Peyer's patch (tissue), 4 donors: ENCODE measurements at regions not wholly inside any gene's neighbourhood (a gene's known extent, or its start where the extent isn't known, plus 50 kb on each side); places are given as distances from the start of the nearest gene placed in this dataset.
A peak's percentile ranks its signal among the peaks of the same experiment; 100 is the strongest.

Experiments used
- DNase-seq, 3 donors: peaks; one replicate each; pipeline ENCODE4 v3.0.0-alpha.2; 2017 to 2019
- H3K27ac ChIP-seq, 4 donors: fragments of 200-600 bp; sonication (generic); one replicate each; pipeline ENCODE4 v1.5.1; 2016 to 2019
- H3K27me3 ChIP-seq, 2 donors: fragments of 200-600 bp; sonication (generic); one replicate each; pipeline ENCODE4 v1.5.1; 2019
- H3K36me3 ChIP-seq, 3 donors: fragments of 200-600 bp; sonication (generic); one replicate each; pipeline ENCODE4 v1.5.1; 2016 to 2019
- H3K4me1 ChIP-seq, 4 donors: fragments of 200-600 bp; sonication (generic); one replicate each; pipeline ENCODE4 v1.5.1; 2016 to 2019
- H3K4me3 ChIP-seq, 4 donors: fragments of 200-600 bp; sonication (generic); 1 replicate in 3 of 4; 2 replicates in 1 of 4; pipeline ENCODE4 v1.5.1; 2016 to 2019; ENCODE audit warnings: mild to moderate bottlenecking in 1 of 4
- H3K9me3 ChIP-seq, 4 donors: fragments of 200-600 bp; sonication (generic); one replicate each; pipeline ENCODE4 v1.5.1; 2016 to 2019; ENCODE audit warnings: mild to moderate bottlenecking in 1 of 4
- CTCF ChIP-seq, 6 experiments: fragments of 450-650 bp in 4 of 6; fragments of 200-600 bp in 2 of 6; sonication (generic) in 1 of 6; IDR thresholded peaks; one replicate each; pipeline ENCODE4 v1.5.1; 2017 to 2019; ENCODE audit warnings: antibody characterized with exemption in 6 of 6, mild to moderate bottlenecking in 3 of 6, moderate library complexity in 1 of 6
- POLR2A ChIP-seq, 2 donors: fragments of 450-650 bp; IDR thresholded peaks; one replicate each; pipeline ENCODE4 v1.5.1; 2017; ENCODE audit warnings: antibody characterized with exemption in 2 of 2, mild to moderate bottlenecking in 2 of 2, moderate library complexity in 2 of 2

GRCh38 chr11:26078231-26078821 is 253.6 kb upstream of the ANO3 start:
- Histone ChIP-seq H3K4me3 (no peak overlapping the region), H3K27ac (no peak overlapping the region), H3K27me3 (no peaks in the 10 kb centered on the region), H3K9me3 (no peaks in the 10 kb centered on the region), H3K36me3 (no peaks in the 10 kb centered on the region), H3K4me1 (no peaks in the 10 kb centered on the region)
- DNase-seq, result no peak
- no peak for TF ChIP-seq POLR2A (IDR thresholded peaks at IDR 0.05)
- no peak for TF ChIP-seq CTCF (IDR thresholded peaks at IDR 0.05)

- Histone ChIP-seq H3K4me3 (no peak overlapping the region), H3K27ac (no peak overlapping the region), H3K27me3 (no peaks in the 10 kb centered on the region), H3K36me3 (no peaks in the 10 kb centered on the region), H3K9me3 (no peaks in the 10 kb centered on the region), H3K4me1 (no peaks in the 10 kb centered on the region)
- DNase-seq, result no peak
- no peak for TF ChIP-seq CTCF (IDR thresholded peaks at IDR 0.05)
- no peak for TF ChIP-seq POLR2A (IDR thresholded peaks at IDR 0.05)
Observed at GRCh38 chr11:26084313-26084712, 247.6 kb upstream of the ANO3 start.

- no peak overlapping the region for H3K27ac ChIP-seq
- no peak for DNase-seq
- H3K4me3 ChIP-seq, result no peak overlapping the region
- TF ChIP-seq CTCF (IDR thresholded peaks at IDR 0.05), result no peak
- TF ChIP-seq POLR2A (IDR thresholded peaks at IDR 0.05), result no peak
- no peaks in the 10 kb centered on the region for H3K36me3 ChIP-seq
- H3K27me3 ChIP-seq, result no peaks in the 10 kb centered on the region
- H3K9me3 ChIP-seq, result no peaks in the 10 kb centered on the region
- H3K4me1 ChIP-seq, result no peaks in the 10 kb centered on the region
Observed at GRCh38 chr11:26086028-26086427, 245.9 kb upstream of the ANO3 start.

- Histone ChIP-seq H3K27ac (no peak overlapping the region), H3K9me3 (no peaks in the 10 kb centered on the region), H3K4me1 (no peaks in the 10 kb centered on the region), H3K4me3 (no peak overlapping the region), H3K36me3 (no peaks in the 10 kb centered on the region), H3K27me3 (no peaks in the 10 kb centered on the region)
- TF ChIP-seq POLR2A (IDR thresholded peaks at IDR 0.05) (no peak), CTCF (IDR thresholded peaks at IDR 0.05) (no peak)
- peak in 1 of 3 donors; percentile 17 for DNase-seq
Observed at GRCh38 chr11:26087120-26087935, 244.6 kb upstream of the ANO3 start.

GRCh38 chr11:26088391-26088790 is 243.5 kb upstream of the ANO3 start:
- Histone ChIP-seq H3K4me3 (no peak overlapping the region), H3K27me3 (no peaks in the 10 kb centered on the region), H3K27ac (no peak overlapping the region), H3K4me1 (no peaks in the 10 kb centered on the region), H3K9me3 (no peaks in the 10 kb centered on the region), H3K36me3 (no peaks in the 10 kb centered on the region)
- no peak for DNase-seq
- TF ChIP-seq CTCF (IDR thresholded peaks at IDR 0.05) (no peak), POLR2A (IDR thresholded peaks at IDR 0.05) (no peak)
